HL-60 (cell line): ENCODE measurements at regions not wholly inside any gene's neighbourhood (a gene's known extent, or its start where the extent isn't known, plus 50 kb on each side); places are given as distances from the start of the nearest gene placed in this dataset.
A peak's percentile ranks its signal among the peaks of the same experiment; 100 is the strongest.

Source experiments
- DNase-seq, 2 experiments: peaks; one replicate each; pipeline ENCODE4 v3.0.0-alpha.2; 2010 to 2020; ENCODE audit warnings: low read depth in 1 of 2, low spot score in 1 of 2
- H3K27ac ChIP-seq: fragments of 250-450 bp; sonication (Bioruptor Pico); replicated peaks from 2 replicates; pipeline ENCODE4 v1.5.1; 2020; ENCODE audit warnings: mild to moderate bottlenecking, moderate library complexity
- H3K27me3 ChIP-seq: fragments of 250-450 bp; sonication (Bioruptor Pico); 2 replicates; pipeline ENCODE4 v1.5.1; 2021; ENCODE audit warnings: mild to moderate bottlenecking, moderate library complexity; ENCODE audit not compliant: insufficient read depth, poor library complexity, severe bottlenecking
- H3K4me3 ChIP-seq: replicated peaks from 2 replicates; pipeline ENCODE4 v1.5.1; 2011; ENCODE audit warnings: mild to moderate bottlenecking, control low read depth, low read length; ENCODE audit not compliant: insufficient read depth
- CTCF ChIP-seq: IDR thresholded peaks from one replicate; pipeline ENCODE4 v1.5.1; 2011; ENCODE audit warnings: low read length, control low read depth, inconsistent platforms; ENCODE audit not compliant: insufficient read depth
- GABPA ChIP-seq: IDR thresholded peaks from 2 replicates; pipeline ENCODE4 v1.6.1; 2012; ENCODE audit warnings: low read depth
- POLR2AphosphoS5 ChIP-seq: IDR thresholded peaks from 2 replicates; pipeline ENCODE4 v1.6.1; 2012; ENCODE audit warnings: low read depth
- REST ChIP-seq: IDR thresholded peaks from 2 replicates; pipeline ENCODE4 v1.6.1; 2012; ENCODE audit warnings: low read depth; ENCODE audit not compliant: insufficient replicate concordance
- SPI1 ChIP-seq: IDR thresholded peaks from 2 replicates; pipeline ENCODE4 v1.6.1; 2012; ENCODE audit warnings: low read depth, mild to moderate bottlenecking, borderline replicate concordance

GRCh38 chr14:42323426-42323825 is 716.8 kb downstream of the LRFN5 start:
- peak in 1 of 2 experiments; percentile 18 for DNase-seq
- H3K27me3 ChIP-seq = no peaks in the 10 kb centered on the region
- TF ChIP-seq REST (no peak), GABPA (no peak), POLR2AphosphoS5 (no peak), CTCF (no peak), SPI1 (no peak)
- no peak overlapping the region for H3K4me3 ChIP-seq
- H3K27ac ChIP-seq = no peak overlapping the region

GRCh38 chr14:42322531-42323284 is 716.0 kb downstream of the LRFN5 start:
- no peak for TF ChIP-seq POLR2AphosphoS5
- no peak for TF ChIP-seq GABPA
- no peak for TF ChIP-seq REST
- no peak for TF ChIP-seq CTCF
- no peak; the same call in 1 of the 2 replicates for TF ChIP-seq SPI1
- DNase-seq = peak in 1 of 2 experiments; percentile 78
- Histone ChIP-seq H3K27ac (no peak overlapping the region), H3K27me3 (no peaks in the 10 kb centered on the region), H3K4me3 (no peak overlapping the region)

- no peak overlapping the region for H3K4me3 ChIP-seq
- no peak for DNase-seq
- no peak overlapping the region for H3K27ac ChIP-seq
- no peaks in the 10 kb centered on the region for H3K27me3 ChIP-seq
- no peak for TF ChIP-seq CTCF
- TF ChIP-seq SPI1 = no peak
- TF ChIP-seq POLR2AphosphoS5 = no peak
- no peak for TF ChIP-seq REST
- TF ChIP-seq GABPA = no peak
Measured at GRCh38 chr14:42319996-42320395, 713.3 kb downstream of the LRFN5 start.
